CD4-positive, alpha-beta T cell (primary cell): ENCODE measurements at regions not wholly inside any gene's neighbourhood (a gene's known extent, or its start where the extent isn't known, plus 50 kb on each side); places are given as distances from the start of the nearest gene placed in this dataset.

Source experiments
- ATAC-seq: fragments of 200-7000 bp; cut with Tn5 transposase; one replicate; pipeline ENCODE4 v1.10.0; 2022; ENCODE audit warnings: mild to moderate bottlenecking; ENCODE audit not compliant: poor library complexity
- CTCF ChIA-PET: fragments of 350-600 bp; sonication (Branson Sonifier 250); formaldehyde crosslinking; loops from one replicate; lab custom pipeline; 2021; ENCODE audit warnings: antibody characterized with exemption, inconsistent platforms; lab: Charles Lee
- POLR2A ChIA-PET: fragments of 350-600 bp; sonication (Branson Sonifier 250); formaldehyde crosslinking; loops from one replicate; lab custom pipeline; 2021; ENCODE audit warnings: antibody characterized with exemption, inconsistent platforms; lab: Charles Lee
- DNase-seq, 14 experiments: peaks; one replicate each; pipeline ENCODE4 v3.0.0-alpha.2; 2013 to 2020; ENCODE audit warnings: mixed read lengths in 2 of 14
- H3K27ac ChIP-seq, 2 donors: one replicate each; pipeline versions ENCODE4 v1.5.1 to v1.7.0; 2013; ENCODE audit warnings: low read length in 2 of 2, low read depth in 1 of 2, mild to moderate bottlenecking in 1 of 2
- H3K27me3 ChIP-seq, 2 experiments: 1 replicate in 1 of 2; 2 replicates in 1 of 2; pipeline versions ENCODE4 v1.6.1 to v1.7.0; 2013; ENCODE audit warnings: low read length in 2 of 2, control low read depth in 1 of 2, mild to moderate bottlenecking in 1 of 2, moderate library complexity in 1 of 2; ENCODE audit not compliant: insufficient read depth in 2 of 2, control insufficient read depth in 1 of 2
- H3K36me3 ChIP-seq: one replicate; pipeline ENCODE4 v1.6.1; 2013; ENCODE audit warnings: low read length, control low read depth; ENCODE audit not compliant: insufficient read depth
- H3K4me1 ChIP-seq: one replicate; pipeline ENCODE4 v1.6.1; 2013; ENCODE audit warnings: low read length, control low read depth; ENCODE audit not compliant: insufficient read depth
- H3K4me3 ChIP-seq: one replicate; pipeline ENCODE4 v1.5.1; 2013; ENCODE audit warnings: mild to moderate bottlenecking, low read length, moderate library complexity
- H3K9me3 ChIP-seq, 2 experiments: 1 replicate in 1 of 2; 2 replicates in 1 of 2; pipeline versions ENCODE4 v1.6.1 to v1.7.0; 2013; ENCODE audit warnings: low read length in 2 of 2, mild to moderate bottlenecking in 2 of 2, control low read depth in 1 of 2, moderate library complexity in 1 of 2; ENCODE audit not compliant: control insufficient read depth in 1 of 2, insufficient read depth in 1 of 2
- H3K27ac Mint-ChIP-seq: one replicate; pipeline ENCODE4 v1.8.0; 2020; ENCODE audit warnings: mixed read lengths
- H3K27me3 Mint-ChIP-seq: one replicate; pipeline ENCODE4 v1.8.0; 2021; ENCODE audit warnings: mixed read lengths
- H3K36me3 Mint-ChIP-seq: one replicate; pipeline ENCODE4 v1.8.0; 2021; ENCODE audit warnings: low read depth, mixed read lengths
- H3K4me1 Mint-ChIP-seq: one replicate; pipeline ENCODE4 v1.8.0; 2021; ENCODE audit warnings: low read depth, mixed read lengths
- H3K4me3 Mint-ChIP-seq: one replicate; pipeline ENCODE4 v1.8.0; 2020; ENCODE audit warnings: mild to moderate bottlenecking, mixed read lengths
- H3K9me3 Mint-ChIP-seq: one replicate; pipeline ENCODE4 v1.8.0; 2020; ENCODE audit warnings: mixed read lengths
- CTCF ChIP-seq: fragments of 200-600 bp; IDR thresholded peaks from one replicate; pipeline ENCODE4 v1.8.0; 2022; ENCODE audit warnings: antibody characterized with exemption, mild to moderate bottlenecking
- intact Hi-C, 2 experiments: fragments of 100-400 bp; cut with DNase I in 1 of 2; cut with micrococcal nuclease in 1 of 2; formaldehyde crosslinking; loops; one replicate each; pipeline versions ENCODE4 v1.15.1 to v1.9.0; 2023 to 2025; cut with DNase I, micrococcal nuclease

- H3K27ac Mint-ChIP-seq = no peak overlapping the region
- Histone ChIP-seq H3K9me3 (peaks cover 13 to 22% of the 10 kb centered on the region in 2 experiments), H3K36me3 (no peaks in the 10 kb centered on the region), H3K27ac (no peak overlapping the region), H3K4me3 (no peak overlapping the region), H3K4me1 (no peaks in the 10 kb centered on the region), H3K27me3 (no peaks in the 10 kb centered on the region)
- no peak for TF ChIP-seq CTCF
- intact Hi-C loops = no loop called here
- CTCF ChIA-PET = no interaction called here
- H3K4me1 Mint-ChIP-seq = no peaks in the 10 kb centered on the region
- no peak overlapping the region for H3K4me3 Mint-ChIP-seq
- no peaks in the 10 kb centered on the region for H3K36me3 Mint-ChIP-seq
- peaks cover 16% of the 10 kb centered on the region for H3K9me3 Mint-ChIP-seq
- ATAC-seq (no peak), DNase-seq (no peak)
- no peaks in the 10 kb centered on the region for H3K27me3 Mint-ChIP-seq
- POLR2A ChIA-PET = no interaction called here
Observed at GRCh38 chr13:90547272-90547790, 800.2 kb upstream of the MIR17HG start.

- H3K4me3 Mint-ChIP-seq = no peak overlapping the region
Observed at GRCh38 chr13:90551253-90551652, 796.2 kb upstream of the MIR17HG start.

GRCh38 chr13:90552702-90553101 is 794.8 kb upstream of the MIR17HG start:
- Histone ChIP-seq H3K4me3 (no peak overlapping the region), H3K9me3 (peaks cover under 1 to 8% of the 10 kb centered on the region in 2 experiments), H3K4me1 (no peaks in the 10 kb centered on the region), H3K36me3 (no peaks in the 10 kb centered on the region), H3K27me3 (no peaks in the 10 kb centered on the region), H3K27ac (no peak overlapping the region)
- no peak for ATAC-seq
- H3K4me3 Mint-ChIP-seq = no peak overlapping the region
- no peak overlapping the region for H3K27ac Mint-ChIP-seq
- POLR2A ChIA-PET = no interaction called here
- CTCF ChIA-PET = interaction anchor here (0.6 kb wide), 1 partner anchor 634 kb away, joined by 4 read pairs; no protein-coding TSS in a partner anchor
- no peaks in the 10 kb centered on the region for H3K36me3 Mint-ChIP-seq
- no peak for TF ChIP-seq CTCF
- H3K4me1 Mint-ChIP-seq = no peaks in the 10 kb centered on the region
- no peaks in the 10 kb centered on the region for H3K27me3 Mint-ChIP-seq
- no peak for DNase-seq
- intact Hi-C loops = no loop called here
- H3K9me3 Mint-ChIP-seq = peaks cover 19% of the 10 kb centered on the region

More at GRCh38 chr13:90551253-90551652, 796.2 kb upstream of the MIR17HG start:
- Histone ChIP-seq H3K36me3 (no peaks in the 10 kb centered on the region), H3K4me3 (no peak overlapping the region), H3K4me1 (no peaks in the 10 kb centered on the region), H3K9me3 (peaks cover 8 to 17% of the 10 kb centered on the region in 2 experiments), H3K27me3 (no peaks in the 10 kb centered on the region), H3K27ac (no peak overlapping the region)
- no peaks in the 10 kb centered on the region for H3K4me1 Mint-ChIP-seq
- no peaks in the 10 kb centered on the region for H3K36me3 Mint-ChIP-seq
- no peak overlapping the region for H3K27ac Mint-ChIP-seq
- no peak for TF ChIP-seq CTCF
- H3K27me3 Mint-ChIP-seq = no peaks in the 10 kb centered on the region
- POLR2A ChIA-PET = no interaction called here
- DNase-seq (no peak), ATAC-seq (no peak)
- intact Hi-C loops = no loop called here
- peaks cover 22% of the 10 kb centered on the region for H3K9me3 Mint-ChIP-seq
- CTCF ChIA-PET = no interaction called here
